G401 (cell line): ENCODE measurements at regions not wholly inside any gene's neighbourhood (a gene's known extent, or its start where the extent isn't known, plus 50 kb on each side); places are given as distances from the start of the nearest gene placed in this dataset.

Source experiments
- DNase-seq: peaks from one replicate; pipeline ENCODE4 v3.0.0-alpha.2; 2015; ENCODE audit warnings: low spot score
- in situ Hi-C: cut with HindIII; loops from 2 replicates; pipeline ENCODE4 v1.10.0; 2016; ENCODE audit warnings: low sequenced_read_pairs, mixed read lengths

DNA sequence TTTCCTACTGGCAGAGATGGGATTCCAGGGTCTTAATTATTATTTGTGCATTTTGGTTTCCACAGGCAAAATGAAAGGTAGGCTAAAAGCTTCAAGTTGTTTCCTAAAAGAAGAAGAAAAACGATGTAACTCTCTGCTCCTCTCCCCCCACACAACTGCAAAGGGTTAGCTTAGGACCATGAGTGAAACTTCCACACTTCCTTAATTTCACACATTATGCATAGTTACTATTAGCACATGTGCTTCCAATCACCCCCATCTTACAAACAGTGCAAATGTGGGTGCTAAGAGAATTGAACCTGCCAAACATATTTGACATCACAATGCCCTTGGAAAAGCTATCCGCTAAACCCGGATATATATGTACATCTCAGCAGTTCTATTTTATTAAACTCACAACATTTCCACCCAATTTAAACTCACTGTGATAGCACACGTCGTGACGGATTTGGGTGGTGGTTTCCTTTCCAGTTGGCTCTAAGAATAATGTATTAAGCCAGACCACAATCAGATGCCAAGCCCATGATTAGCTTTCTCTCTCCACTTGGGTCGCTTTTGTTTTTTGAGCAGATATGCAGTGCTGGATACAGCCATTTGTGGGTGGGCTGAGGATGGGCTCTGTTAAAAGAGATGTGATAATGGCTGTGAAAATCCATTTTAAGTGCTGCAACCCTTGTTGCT lies 245.0 kb upstream of the POU2AF2 start:
- in situ Hi-C loops = no loop called here
- no peak for DNase-seq

DNA sequence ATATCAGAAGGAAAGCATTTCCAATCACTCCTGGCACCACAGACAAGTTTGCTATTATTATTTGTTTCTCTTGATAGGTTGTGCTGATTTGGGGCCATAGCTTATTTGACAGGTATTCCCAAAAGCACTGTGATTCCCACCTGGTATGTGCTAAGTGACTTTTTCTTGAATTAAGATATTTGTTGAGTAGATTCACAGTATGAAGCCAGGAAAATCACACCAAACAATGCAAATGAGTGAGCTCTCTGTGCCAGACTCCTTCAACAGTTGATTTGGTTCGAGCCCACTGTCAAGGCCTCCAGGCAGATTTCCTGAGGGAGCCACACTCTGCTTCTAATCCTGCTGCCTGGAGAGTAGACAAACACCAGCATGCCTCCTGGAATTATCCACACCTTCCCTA lies 253.0 kb upstream of the POU2AF2 start:
- no peak for DNase-seq
- in situ Hi-C loops = no loop called here

DNA sequence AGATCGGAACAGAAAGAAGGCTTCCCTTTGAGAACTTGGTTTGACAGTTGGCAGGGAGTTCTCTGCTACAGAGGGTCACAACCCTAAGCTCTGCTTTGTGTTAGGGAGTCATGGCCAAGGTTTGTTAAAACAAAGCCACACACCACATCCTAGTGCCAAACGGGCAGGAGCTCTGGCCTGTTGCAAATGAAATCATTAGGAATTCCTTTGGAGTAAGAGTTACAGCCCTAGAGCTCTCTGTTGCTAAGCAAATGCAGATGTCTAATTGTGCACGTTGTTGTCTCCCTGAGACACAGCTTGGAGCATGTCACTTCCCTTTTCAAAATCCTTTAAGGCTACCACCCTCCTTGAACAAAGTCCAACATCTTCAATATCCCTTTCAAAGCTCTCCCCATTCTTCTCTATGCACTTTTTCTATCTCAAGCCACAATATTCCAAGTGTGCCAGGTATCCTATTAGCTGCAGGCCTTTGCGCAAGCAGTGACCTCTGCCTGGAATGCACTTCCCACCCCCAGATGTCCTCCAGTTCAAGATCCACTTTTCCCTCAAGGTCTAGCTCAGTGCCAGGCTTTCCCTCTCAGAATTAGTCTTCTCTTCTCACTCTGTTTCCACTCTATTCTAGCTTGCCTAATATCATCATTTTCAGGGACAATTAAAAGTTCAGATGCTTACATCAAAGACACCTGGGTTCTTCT lies 253.7 kb upstream of the POU2AF2 start:
- peak; percentile 14 for DNase-seq
- in situ Hi-C loops = no loop called here

DNA sequence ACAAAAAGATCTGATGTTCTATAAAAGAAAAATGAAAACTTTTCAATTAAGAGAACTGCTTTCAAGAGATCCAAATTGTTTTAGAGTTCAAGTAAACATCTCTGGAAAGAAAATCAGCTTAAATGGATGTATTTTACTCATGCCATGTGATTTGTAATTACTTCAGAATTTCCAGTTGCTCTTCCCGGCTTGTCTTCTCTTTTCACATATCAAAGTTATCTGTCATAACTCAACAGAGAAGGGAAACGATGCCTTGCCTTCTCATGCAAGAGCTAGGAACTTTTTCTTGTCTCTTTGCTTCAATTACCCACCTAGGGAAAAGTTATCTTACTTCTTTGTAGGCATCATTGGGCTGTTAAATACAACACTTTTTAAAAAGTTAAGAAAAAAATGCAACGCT lies 255.2 kb upstream of the POU2AF2 start:
- in situ Hi-C loops = no loop called here
- DNase-seq = no peak

DNA sequence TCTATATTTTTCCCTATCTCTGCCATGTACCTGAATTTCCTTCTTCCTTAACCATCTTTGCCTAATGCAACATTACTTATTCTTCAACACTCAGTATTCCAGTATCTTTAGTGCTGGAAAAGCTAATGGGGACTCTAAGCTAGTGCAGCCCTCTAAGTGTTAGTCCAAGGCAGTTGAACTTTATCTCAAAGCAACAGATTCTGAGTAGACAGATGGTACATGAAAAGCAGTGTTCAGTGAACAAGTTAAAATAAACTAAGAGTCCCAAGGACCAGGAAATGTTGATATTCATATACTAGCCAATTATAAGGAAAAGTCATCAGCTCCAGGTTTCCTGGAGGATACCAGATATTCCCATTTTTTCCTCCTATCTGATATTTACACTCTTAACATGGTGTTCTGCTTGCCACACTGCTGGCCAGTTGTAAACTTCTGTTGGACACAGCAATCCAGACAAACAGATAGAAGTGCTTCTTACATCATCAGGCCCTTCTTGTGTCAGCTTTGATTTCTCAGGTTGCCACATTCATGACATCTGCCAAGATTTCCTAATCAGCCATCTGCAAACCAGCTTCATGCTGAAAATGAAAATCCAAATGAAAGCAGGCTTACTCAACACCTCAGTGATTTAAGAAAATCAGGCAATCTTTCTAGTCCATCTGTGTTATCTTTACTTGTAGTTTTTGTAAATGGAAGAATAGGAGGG lies 255.9 kb upstream of the POU2AF2 start:
- in situ Hi-C loops = no loop called here
- DNase-seq = no peak

DNA sequence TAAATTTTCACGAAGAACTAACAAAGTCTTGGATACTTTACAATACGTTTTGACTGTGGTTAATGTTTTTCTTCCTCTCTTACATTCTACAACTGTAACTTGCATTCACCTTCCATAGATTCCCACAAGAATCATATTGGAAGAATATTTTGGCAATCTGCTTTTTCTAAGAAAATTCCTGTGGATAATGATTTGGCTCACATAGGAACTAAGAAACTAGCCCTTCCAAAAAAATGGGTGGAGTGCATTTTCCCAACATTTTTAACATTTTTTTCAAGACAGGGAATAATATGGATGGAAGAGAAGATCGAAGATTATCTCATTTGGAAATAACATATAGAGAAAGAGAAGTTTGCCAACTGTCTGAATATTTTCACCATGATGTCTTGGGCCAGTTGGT lies 256.9 kb upstream of the POU2AF2 start:
- in situ Hi-C loops = no loop called here
- DNase-seq = no peak

DNA sequence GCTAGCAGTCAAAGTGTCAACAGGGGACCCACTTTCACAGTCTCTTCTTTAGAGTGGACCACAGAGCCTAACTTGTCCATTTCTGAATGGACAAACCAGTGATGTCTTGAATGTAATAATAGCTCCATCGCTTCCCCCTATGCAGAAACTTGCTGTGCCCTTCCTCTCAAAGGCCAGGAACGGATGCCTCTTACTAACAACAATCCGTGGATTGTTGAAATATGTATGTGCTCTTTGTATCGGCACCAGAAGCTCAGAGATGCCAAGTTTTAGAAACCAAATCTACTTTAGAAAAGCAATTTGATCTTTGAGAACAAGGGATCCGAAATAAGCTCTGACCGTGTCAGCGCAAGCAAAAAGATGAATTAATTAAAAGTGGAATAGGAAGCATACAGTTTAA lies 259.5 kb upstream of the POU2AF2 start:
- in situ Hi-C loops = no loop called here
- DNase-seq = no peak

DNA sequence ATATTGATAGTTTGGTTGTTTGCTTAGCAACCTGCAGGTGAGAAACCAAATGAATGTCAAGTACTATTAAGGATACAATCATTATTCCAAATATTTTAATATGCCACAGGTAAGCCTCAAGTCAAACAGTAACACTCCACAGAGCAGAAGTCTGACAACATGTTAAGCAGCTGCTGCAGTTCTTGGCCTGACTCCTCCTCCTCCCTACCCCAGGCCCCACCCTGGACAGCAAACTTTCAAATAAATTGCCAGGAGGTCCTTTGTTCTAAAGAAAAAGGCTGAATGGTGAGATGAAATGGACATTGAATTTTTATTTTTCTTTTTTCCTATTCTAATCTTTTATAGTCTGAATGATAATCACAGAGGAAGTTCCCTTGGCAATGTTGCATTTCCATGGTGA lies 260.0 kb upstream of the POU2AF2 start:
- in situ Hi-C loops = no loop called here
- no peak for DNase-seq

DNA sequence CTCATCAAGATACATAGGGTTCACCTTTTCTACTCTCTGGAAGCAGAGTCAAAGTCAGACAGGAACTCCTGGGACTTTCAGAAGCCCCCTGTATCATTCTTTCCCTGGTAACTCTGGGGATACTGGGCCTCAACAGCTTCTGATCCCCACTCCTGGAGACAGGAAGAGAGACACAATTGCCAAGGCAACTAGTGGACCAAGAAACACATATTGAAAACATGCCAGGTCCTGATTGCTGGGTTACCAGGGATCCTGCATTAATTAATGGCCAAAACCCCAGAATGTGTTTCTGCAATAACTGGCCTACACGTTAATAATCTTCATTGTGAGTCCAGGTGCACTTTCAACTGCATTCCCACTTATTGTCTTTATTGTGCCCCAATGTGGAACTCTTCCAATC lies 260.8 kb upstream of the POU2AF2 start:
- DNase-seq = no peak
- in situ Hi-C loops = no loop called here

DNA sequence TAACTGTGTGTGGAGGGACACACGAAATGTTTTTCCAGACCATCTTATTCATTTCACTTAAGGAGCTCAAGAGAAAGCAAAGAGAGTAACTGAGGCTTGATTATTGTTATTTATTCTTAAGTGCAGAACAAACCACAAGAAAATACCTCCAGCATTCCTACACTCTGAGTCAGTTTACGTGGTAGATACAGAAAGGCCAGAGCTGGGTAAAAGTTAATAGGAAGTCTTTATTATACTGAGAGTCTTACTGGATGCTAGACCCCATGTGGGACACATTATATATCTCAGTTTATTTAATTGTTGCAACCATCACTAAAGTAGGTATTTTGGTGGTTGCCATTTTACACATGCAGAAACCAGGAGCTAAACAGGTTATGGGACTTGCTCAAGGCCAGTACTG lies 261.4 kb upstream of the POU2AF2 start:
- no peak for DNase-seq
- in situ Hi-C loops = no loop called here

DNA sequence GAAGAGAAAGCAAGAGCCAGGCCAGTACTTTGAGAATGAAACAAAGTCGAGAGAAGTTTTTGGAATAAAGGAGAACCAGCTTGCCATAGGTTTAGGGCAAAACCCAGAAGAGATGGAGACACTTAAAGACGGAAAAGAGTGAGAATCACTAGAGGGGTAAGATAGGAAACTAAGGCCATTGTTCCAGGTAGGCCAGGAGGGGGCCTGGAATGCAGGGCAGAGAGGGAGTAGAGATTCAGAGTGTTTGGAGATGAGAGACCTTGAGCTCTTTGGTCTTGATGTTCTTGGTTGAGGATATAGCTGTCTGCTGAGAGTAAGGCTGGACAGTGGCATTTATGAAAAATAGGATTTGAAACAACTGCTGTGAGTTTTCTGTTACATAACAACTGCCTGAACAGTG lies 263.3 kb upstream of the POU2AF2 start:
- no peak for DNase-seq
- in situ Hi-C loops = no loop called here

DNA sequence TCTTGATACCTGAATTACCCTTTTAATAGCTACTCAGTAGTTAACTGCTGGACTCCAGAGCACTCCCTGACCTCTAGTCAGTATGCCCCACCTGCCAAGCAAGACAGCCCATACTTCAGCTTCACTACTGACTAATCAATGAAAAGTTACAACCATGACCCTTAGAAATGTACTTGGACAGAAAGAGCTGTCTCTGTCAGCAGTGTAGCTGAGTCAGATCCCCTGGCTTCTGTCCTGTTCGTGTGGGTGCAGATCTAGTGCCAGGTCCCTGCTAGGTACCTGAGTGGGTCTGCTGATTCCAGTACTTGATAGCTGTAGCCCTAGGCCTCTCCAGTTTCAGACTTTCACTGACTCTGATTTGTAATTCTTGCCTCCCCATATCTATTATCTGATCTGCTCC lies 265.8 kb upstream of the POU2AF2 start:
- no peak for DNase-seq
- in situ Hi-C loops = no loop called here

DNA sequence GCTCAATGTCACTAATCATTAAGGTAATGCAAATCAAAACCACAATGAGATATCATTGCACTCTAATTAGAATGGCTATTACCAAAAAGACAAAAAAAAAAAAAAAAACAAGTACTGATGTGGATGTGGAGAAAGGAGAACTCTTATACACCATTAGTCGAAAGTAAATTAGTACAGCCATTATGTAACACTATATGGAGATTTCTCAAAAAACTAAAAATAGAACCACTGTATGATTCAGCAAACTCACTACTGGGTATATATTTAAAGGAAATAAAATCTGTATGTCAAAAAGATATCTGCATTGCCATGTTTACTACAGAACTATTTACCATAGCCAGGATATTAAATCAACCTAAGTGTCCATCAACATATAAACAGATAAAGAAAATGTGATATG lies 265.4 kb upstream of the ARHGAP20 start:
- no peak for DNase-seq
- in situ Hi-C loops = no loop called here

DNA sequence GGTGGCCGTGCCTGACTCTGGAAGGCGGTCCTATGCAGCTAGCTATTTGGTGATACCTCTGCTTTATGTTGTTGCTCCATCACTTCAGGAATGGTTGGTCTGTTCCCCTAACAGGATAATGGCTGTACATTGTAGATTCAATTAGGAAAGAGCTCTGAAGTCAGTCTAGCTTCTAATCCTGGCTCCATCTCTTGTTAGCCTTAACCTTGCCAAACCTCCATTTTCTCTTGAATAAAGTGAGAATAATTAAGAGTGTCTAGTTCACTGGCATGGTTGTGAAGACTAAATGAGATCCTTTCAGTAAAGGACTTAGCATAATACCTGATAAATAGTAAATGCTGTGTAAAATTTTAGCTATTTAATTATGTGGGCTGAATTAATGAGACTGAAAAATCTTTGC lies 262.5 kb upstream of the ARHGAP20 start:
- DNase-seq = no peak
- in situ Hi-C loops = no loop called here

DNA sequence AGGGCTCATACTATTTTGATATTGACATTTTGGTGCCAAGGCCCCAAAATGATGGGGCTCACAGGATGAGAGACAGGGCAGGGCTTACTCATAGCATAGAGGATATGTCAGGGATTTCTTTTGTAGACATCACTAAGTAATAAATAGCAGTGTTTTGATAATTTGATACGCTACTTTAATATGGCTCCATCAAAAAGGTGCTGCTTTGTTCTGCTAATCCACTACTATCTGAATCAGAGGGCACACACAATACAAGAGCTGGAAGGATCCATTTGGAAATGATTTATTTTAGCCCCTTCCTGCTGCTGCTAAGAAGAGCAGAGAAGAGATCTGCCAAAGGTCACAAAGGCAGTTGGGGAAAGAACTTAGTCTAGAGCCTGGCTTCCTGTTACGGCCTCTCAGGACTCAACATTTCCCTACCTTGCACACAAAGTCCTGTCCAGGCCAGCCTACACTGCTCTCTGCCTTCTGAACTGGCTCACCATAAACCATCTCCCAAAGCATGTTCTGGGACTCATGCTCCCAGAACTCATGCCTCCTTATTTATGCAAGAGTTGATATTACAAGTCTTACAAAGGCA lies 261.3 kb upstream of the ARHGAP20 start:
- in situ Hi-C loops = no loop called here
- no peak for DNase-seq

DNA sequence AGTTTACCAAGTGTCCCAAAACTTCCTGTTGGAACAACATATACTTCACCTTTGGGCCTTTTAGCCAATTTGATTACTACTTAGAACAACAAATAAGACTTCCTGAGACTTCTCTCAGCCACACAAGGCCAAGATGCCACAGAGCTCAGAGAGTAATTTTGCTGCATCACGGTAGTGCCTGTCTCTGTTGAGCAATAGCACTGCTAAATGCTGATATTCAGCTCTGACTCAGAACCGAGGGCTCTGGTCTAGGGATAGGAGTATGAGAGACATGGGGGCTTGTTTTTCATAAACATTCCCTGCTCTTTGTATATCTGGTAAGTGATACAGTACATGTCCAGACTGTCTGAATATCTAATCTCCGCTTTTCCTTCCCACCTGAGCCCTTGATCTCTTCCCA lies 260.4 kb upstream of the ARHGAP20 start:
- no peak for DNase-seq
- in situ Hi-C loops = no loop called here

DNA sequence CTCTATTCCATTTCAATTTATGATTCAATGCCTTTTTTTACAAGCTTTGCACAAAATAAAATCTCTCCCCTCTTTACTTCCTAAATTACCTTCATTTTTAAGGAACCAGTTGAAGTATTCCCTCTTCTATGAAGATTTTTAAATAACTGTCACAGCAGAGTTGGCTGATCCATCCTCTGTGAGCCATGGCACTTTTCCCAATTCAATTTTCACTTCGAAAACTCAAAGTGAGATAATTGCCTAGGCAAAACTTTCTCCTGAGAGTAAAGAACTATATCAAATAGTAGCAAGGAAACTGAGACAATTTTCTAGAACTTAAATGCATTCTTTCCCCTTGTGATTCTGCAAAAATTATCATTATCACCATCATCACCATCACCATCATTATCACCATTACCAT lies 259.9 kb upstream of the ARHGAP20 start:
- in situ Hi-C loops = no loop called here
- DNase-seq = no peak

DNA sequence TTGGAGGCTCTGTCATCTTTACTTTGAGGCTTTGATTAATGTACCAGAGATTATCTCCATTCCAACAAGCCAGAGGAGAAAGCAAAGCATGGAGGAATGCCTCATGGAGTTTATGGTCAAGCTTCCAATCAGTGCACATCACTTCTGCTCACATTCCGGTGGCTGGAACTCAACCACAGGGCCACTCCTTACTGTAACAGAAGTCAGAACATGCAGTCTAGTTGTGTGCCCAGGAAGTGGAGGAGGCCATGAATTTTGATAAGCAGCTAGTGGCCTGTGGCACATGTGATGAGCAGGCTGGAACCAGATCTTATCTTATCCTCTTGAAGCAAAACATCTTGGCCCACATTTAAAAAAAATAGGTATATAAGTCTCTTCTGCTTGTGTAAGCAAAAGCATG lies 258.9 kb upstream of the ARHGAP20 start:
- no peak for DNase-seq
- in situ Hi-C loops = no loop called here

DNA sequence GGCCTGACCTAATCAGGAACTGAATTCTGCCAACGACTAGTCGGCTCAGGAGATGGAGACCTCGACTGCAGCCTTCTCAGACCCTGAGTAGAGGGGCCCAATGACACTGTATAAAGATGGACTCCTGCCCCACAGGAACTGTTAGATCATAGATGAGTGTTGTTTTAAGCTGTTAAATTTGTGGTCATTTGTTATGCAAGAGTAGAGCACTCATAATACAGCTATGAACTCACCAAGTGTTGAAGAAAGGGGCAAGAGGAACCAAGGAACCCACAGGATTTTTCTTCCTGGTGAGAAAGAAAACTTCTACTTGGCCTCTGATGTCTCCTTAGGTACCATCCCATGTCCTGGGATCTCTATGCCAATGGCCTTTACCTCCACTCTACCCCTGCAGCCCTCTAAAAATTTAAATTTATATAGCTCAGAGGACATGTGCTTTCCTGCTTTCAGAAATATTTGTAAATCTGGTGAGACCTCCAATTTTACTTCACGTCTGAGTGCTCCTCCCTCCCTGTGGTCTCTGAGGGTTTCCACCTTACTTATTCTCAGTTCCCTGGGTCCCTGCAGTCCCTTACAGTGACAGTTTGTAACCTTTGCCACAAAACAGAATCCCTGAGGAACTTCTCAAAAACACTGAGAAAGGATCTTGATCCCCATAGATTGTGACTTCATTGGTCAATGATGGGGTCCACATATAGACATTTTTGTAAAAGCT lies 256.3 kb upstream of the ARHGAP20 start:
- DNase-seq = no peak
- in situ Hi-C loops = no loop called here

DNA sequence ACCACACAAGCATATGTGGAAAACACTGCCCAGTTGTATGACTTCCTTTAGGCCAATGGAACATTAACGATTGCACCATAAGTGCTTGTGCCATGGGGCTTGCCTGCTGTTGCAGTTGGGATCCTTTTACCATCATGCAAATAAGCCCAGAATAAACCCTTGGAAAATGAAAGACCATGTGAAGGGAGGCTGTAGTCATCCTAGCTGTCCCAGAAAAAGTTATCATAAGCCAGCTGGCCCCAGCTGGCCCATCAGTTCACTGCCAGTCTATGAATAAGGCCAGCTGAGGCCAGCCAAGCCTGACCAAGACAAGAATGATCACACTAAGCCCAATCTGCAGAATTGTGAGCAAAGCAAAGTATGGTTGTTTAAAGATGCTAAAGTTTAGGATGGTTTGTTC lies 253.9 kb upstream of the ARHGAP20 start:
- in situ Hi-C loops = no loop called here
- no peak for DNase-seq
